ENCODE measurements at regions not wholly inside any gene's neighbourhood (a gene's known extent, or its start where the extent isn't known, plus 50 kb on each side); places are given as distances from the start of the nearest gene placed in this dataset.
A peak's percentile ranks its signal among the peaks of the same experiment; 100 is the strongest.
"Not testable (repeated sequence)": the region's sequence is repeated elsewhere in the genome, so short reads cannot be mapped to it uniquely, and the experiment has no call there.

DNA sequence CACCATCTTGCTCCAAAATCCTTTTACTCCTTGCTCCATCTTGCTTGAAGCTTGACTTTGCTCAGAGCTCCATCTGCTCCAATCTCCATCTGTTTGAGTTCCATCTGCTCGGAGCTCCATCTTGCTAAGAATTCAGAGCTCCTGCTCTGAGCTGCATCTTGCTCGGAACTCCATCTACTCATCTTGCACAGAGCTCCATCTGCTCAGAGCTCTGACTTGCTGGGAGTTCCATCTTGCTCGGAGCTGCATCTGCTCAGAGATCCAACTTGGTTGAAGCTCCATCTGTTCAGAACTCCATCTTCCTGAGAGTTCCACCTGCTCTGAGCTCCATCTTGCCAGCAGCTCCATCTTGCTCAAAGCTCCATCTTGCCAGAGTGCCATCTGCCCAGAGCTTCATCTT, 80.6 kb upstream of the ZNF98 start:
- no peak for DNase-seq (ENCODE audit: low read depth in 2 of 2)
- TF ChIP-seq, protein P1, sequence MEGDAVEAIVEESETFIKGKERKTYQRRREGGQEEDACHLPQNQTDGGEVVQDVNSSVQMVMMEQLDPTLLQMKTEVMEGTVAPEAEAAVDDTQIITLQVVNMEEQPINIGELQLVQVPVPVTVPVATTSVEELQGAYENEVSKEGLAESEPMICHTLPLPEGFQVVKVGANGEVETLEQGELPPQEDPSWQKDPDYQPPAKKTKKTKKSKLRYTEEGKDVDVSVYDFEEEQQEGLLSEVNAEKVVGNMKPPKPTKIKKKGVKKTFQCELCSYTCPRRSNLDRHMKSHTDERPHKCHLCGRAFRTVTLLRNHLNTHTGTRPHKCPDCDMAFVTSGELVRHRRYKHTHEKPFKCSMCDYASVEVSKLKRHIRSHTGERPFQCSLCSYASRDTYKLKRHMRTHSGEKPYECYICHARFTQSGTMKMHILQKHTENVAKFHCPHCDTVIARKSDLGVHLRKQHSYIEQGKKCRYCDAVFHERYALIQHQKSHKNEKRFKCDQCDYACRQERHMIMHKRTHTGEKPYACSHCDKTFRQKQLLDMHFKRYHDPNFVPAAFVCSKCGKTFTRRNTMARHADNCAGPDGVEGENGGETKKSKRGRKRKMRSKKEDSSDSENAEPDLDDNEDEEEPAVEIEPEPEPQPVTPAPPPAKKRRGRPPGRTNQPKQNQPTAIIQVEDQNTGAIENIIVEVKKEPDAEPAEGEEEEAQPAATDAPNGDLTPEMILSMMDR (IDR thresholded peaks at IDR 0.05; ENCODE audit: low read depth, low read length) = no peak

DNA sequence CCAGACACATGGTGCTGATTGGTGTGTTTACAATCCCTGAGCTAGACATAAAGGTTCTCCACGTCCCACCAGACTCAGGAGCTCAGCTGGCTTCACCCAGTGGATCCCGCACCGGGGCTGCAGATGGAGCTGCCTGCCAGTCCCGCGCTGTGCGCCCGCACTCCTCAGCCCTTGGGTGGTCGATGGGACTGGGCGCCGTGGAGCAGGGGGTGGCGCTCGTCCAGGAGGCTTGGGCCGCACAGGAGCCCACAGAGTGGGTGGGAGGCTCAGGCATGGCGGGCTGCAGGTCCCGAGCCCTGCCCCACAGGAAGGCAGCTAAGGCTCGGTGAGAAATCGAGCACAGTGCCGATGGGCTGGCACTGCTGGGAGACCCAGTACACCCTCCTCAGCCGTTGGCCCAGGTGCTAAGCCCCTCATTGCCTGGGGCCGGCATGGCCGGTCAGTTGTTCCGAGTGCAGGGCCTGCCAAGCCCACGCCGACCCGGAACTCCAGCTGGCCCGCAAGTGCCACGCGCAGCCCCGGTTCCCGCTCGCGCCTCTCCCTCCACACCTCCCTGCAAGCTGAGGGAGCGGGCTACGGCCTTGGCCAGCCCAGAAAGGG, 76.8 kb upstream of the ZNF98 start:
- not testable (repeated sequence) for DNase-seq (ENCODE audit: low read depth in 2 of 2); H3K4me3 ChIP-seq (replicated peaks in 1 of 2; ENCODE audit: low read depth in 2 of 2, low read length in 2 of 2)

More for the DNA sequence above, 80.6 kb upstream of the ZNF98 start:
- no peak overlapping the region for H3K4me3 ChIP-seq (replicated peaks in 1 of 2; ENCODE audit: low read depth in 2 of 2, low read length in 2 of 2)

DNA sequence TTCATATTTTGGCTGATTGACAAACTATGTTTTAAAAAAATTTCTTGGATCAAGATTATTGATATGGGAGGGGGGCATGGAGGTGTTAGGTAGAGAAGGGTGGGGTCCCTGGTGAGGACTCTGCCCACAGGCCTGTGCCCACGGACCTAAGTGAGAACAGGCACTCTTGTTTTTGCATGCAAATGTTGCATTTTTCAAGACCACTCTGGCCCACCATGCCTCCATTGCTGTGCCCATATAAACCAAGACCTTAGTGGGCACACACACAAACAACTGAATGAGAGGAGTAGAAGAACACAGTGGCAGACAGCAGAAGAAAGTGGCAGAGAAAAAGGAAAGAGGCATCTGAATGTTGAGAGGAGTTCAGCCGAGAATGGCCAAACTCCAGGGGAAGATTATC, 69.6 kb upstream of the ZNF98 start:
- TF ChIP-seq, protein P1 (IDR thresholded peaks at IDR 0.05; ENCODE audit: low read depth, low read length) = no peak
- H3K4me3 ChIP-seq (replicated peaks in 1 of 2; ENCODE audit: low read depth in 2 of 2, low read length in 2 of 2) = no peak overlapping the region
- no peak for DNase-seq (ENCODE audit: low read depth in 2 of 2)

DNA sequence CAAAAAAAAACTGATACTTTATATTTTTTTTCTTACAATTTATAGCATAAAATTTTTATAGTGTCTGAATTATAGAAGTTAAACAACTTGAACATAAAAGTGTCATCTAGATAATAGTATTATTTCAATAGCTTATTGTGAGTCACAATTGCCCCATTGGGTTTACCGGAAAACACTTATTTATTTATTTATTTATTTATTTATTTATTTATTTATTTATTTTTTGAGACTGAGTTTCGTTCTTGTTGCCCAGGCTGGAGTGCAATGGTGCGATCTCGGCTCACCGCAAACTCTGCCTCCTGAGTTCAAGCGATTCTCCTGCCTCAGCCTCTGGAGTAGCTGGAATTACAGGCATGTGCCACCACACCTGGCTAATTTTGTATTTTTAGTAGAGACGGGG, 61.4 kb upstream of the ZNF98 start:
- not testable (repeated sequence) for H3K4me3 ChIP-seq (replicated peaks in 1 of 2; ENCODE audit: low read depth in 2 of 2, low read length in 2 of 2)

DNA sequence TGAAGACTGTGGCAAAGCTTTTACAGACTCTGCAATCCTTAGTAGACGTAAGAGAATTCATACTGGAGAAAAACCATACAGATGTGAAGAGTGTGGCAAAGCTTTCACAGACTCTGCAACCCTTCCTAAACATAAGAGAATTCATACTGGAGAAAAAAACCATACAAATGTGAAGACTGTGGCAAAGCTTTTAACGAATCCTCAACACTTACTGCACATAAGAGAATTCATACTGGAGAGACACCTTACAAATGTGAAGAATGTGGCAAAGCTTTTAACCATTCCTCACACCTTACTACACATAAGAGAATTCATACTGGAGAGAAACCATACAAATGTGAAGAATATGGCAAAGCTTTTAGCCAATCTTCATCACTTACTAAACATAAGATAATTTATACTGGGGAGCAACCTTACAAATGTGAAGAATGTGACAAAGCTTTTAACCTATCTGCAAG, 50.1 kb upstream of the ZNF98 start:
- no peak overlapping the region for H3K4me3 ChIP-seq (replicated peaks in 1 of 2; ENCODE audit: low read depth in 2 of 2, low read length in 2 of 2)
- DNase-seq (ENCODE audit: low read depth in 2 of 2) = peak in 1 of 2 donors; percentile 1
- TF ChIP-seq, protein P1 (IDR thresholded peaks at IDR 0.05; ENCODE audit: low read depth, low read length) = no peak

More for the DNA sequence above, 61.4 kb upstream of the ZNF98 start:
- not testable (repeated sequence) for DNase-seq (ENCODE audit: low read depth in 2 of 2)
